H54 (cell line): ENCODE measurements at regions not wholly inside any gene's neighbourhood (a gene's known extent, or its start where the extent isn't known, plus 50 kb on each side); places are given as distances from the start of the nearest gene placed in this dataset.

ENCODE experiments used
- DNase-seq: peaks from one replicate; pipeline ENCODE4 v3.0.0; 2011; ENCODE audit warnings: low spot score, mixed read lengths; ENCODE audit not compliant: insufficient read length
- FAIRE-seq: peaks from 3 replicates; lab custom pipeline; 2011; peaks lifted over from hg19 to GRCh38; lab: Jason Lieb, UNC
- POLR2A ChIP-seq: IDR thresholded peaks from 2 replicates; pipeline ENCODE4 v1.6.1; 2011; ENCODE audit warnings: low read depth, mild to moderate bottlenecking, low read length

- DNase-seq (no peak), FAIRE-seq (no peak)
- TF ChIP-seq POLR2A: no peak
These were observed 78.9 kb upstream of the COP1 start for GRCh38 chr1:176285996-176286395.

GRCh38 chr1:176271572-176271971 is 64.5 kb upstream of the COP1 start:
- DNase-seq (no peak), FAIRE-seq (no peak)
- TF ChIP-seq POLR2A: no peak
